ENCODE measurements at regions not wholly inside any gene's neighbourhood (a gene's known extent, or its start where the extent isn't known, plus 50 kb on each side); places are given as distances from the start of the nearest gene placed in this dataset.

GRCh38 chr7:54153462-54153861, 388.7 kb upstream of the VSTM2A start:
- no peak overlapping the region for H3K4me3 ChIP-seq
- in situ Hi-C loops (cut with MboI) = no loop called here
- no peaks in the 10 kb centered on the region for H4K20me1 ChIP-seq (ENCODE audit: insufficient read depth)
- H3K27me3 ChIP-seq (replicated peaks; ENCODE audit: insufficient read depth) = no peaks in the 10 kb centered on the region
- H3K4me2 ChIP-seq (ENCODE audit: unreplicated experiment) = no peak overlapping the region
- no peaks in the 10 kb centered on the region for H3K79me2 ChIP-seq (ENCODE audit: insufficient read depth)
- no peaks in the 10 kb centered on the region for H3K36me3 ChIP-seq (ENCODE audit: low read depth)
- no peaks in the 10 kb centered on the region for H3K9me3 ChIP-seq (ENCODE audit: low read depth)
- no peak overlapping the region for H3K9ac ChIP-seq
- H2AFZ ChIP-seq = no peak overlapping the region
- 0 to 4% methylated on average over 2 of the region's 2 CpGs for WGBS, 2 experiments (ENCODE audit: low coverage in 1 of 2, low lambda C conversion rate in 2 of 2, missing lambda C conversion rate in 2 of 2)
- TF ChIP-seq EZH2 (IDR thresholded peaks at IDR 0.05; ENCODE audit: insufficient read depth, poor library complexity, severe bottlenecking) = no peak
- H3K4me1 ChIP-seq (ENCODE audit: insufficient read depth) = no peaks in the 10 kb centered on the region
- no peaks in the 10 kb centered on the region for H3F3A ChIP-seq (ENCODE audit: insufficient read depth)
- no peak overlapping the region for H3K27ac ChIP-seq
- DNase-seq = no peak
- H3K9me2 ChIP-seq (ENCODE audit: insufficient read depth) = no peaks in the 10 kb centered on the region

GRCh38 chr7:54159088-54159487, 383.1 kb upstream of the VSTM2A start:
- TF ChIP-seq EZH2 (IDR thresholded peaks at IDR 0.05; ENCODE audit: insufficient read depth, poor library complexity, severe bottlenecking) = no peak
- TF ChIP-seq EZH2phosphoT487 (IDR thresholded peaks at IDR 0.05; ENCODE audit: insufficient read depth, low read depth) = no peak
- DNase-seq = no peak
- Histone ChIP-seq H3K9ac (no peak overlapping the region), H3F3A (ENCODE audit: insufficient read depth) (no peaks in the 10 kb centered on the region), H3K4me3 (no peak overlapping the region), H3K27me3 (replicated peaks; ENCODE audit: insufficient read depth) (no peaks in the 10 kb centered on the region), H3K4me2 (ENCODE audit: unreplicated experiment) (no peak overlapping the region), H3K9me3 (ENCODE audit: low read depth) (no peaks in the 10 kb centered on the region), H3K36me3 (ENCODE audit: low read depth) (no peaks in the 10 kb centered on the region), H3K79me2 (ENCODE audit: insufficient read depth) (no peaks in the 10 kb centered on the region), H2AFZ (no peak overlapping the region), H4K20me1 (ENCODE audit: insufficient read depth) (no peaks in the 10 kb centered on the region), H3K27ac (no peak overlapping the region), H3K4me1 (ENCODE audit: insufficient read depth) (no peaks in the 10 kb centered on the region), H3K9me2 (ENCODE audit: insufficient read depth) (no peaks in the 10 kb centered on the region)
- in situ Hi-C loops (cut with MboI) = no loop called here
- 0 to 3% methylated on average over 2 of the region's 2 CpGs for WGBS, 2 experiments (ENCODE audit: low coverage in 1 of 2, low lambda C conversion rate in 2 of 2, missing lambda C conversion rate in 2 of 2)

GRCh38 chr7:54161621-54162020, 380.6 kb upstream of the VSTM2A start:
- no peaks in the 10 kb centered on the region for H3K79me2 ChIP-seq (ENCODE audit: insufficient read depth)
- H3K9me3 ChIP-seq (ENCODE audit: low read depth) = no peaks in the 10 kb centered on the region
- DNase-seq = no peak
- no peaks in the 10 kb centered on the region for H3F3A ChIP-seq (ENCODE audit: insufficient read depth)
- TF ChIP-seq EZH2 (IDR thresholded peaks at IDR 0.05; ENCODE audit: insufficient read depth, poor library complexity, severe bottlenecking) (no peak), EZH2phosphoT487 (IDR thresholded peaks at IDR 0.05; ENCODE audit: insufficient read depth, low read depth) (no peak)
- no peak overlapping the region for H2AFZ ChIP-seq
- no peak overlapping the region for H3K4me3 ChIP-seq
- in situ Hi-C loops (cut with MboI) = no loop called here
- WGBS, 2 experiments (ENCODE audit: low coverage in 1 of 2, low lambda C conversion rate in 2 of 2, missing lambda C conversion rate in 2 of 2) = 21 to 30% methylated on average over 4 of the region's 4 CpGs
- H3K4me1 ChIP-seq (ENCODE audit: insufficient read depth) = no peaks in the 10 kb centered on the region
- no peaks in the 10 kb centered on the region for H3K27me3 ChIP-seq (replicated peaks; ENCODE audit: insufficient read depth)
- no peaks in the 10 kb centered on the region for H4K20me1 ChIP-seq (ENCODE audit: insufficient read depth)
- no peaks in the 10 kb centered on the region for H3K36me3 ChIP-seq (ENCODE audit: low read depth)
- H3K9me2 ChIP-seq (ENCODE audit: insufficient read depth) = no peaks in the 10 kb centered on the region
- H3K27ac ChIP-seq = no peak overlapping the region
- no peak overlapping the region for H3K9ac ChIP-seq
- H3K4me2 ChIP-seq (ENCODE audit: unreplicated experiment) = no peak overlapping the region

GRCh38 chr7:54166419-54166818, 375.8 kb upstream of the VSTM2A start:
- no peak for TF ChIP-seq EZH2 (IDR thresholded peaks at IDR 0.05; ENCODE audit: insufficient read depth, poor library complexity, severe bottlenecking)
- no peak for TF ChIP-seq EZH2phosphoT487 (IDR thresholded peaks at IDR 0.05; ENCODE audit: insufficient read depth, low read depth)

More at GRCh38 chr7:54166419-54166818, 375.8 kb upstream of the VSTM2A start:
- H2AFZ ChIP-seq = no peak overlapping the region
- no peak for DNase-seq
- no peak overlapping the region for H3K4me3 ChIP-seq
- no peaks in the 10 kb centered on the region for H3K4me1 ChIP-seq (ENCODE audit: insufficient read depth)
- H4K20me1 ChIP-seq (ENCODE audit: insufficient read depth) = no peaks in the 10 kb centered on the region
- H3K4me2 ChIP-seq (ENCODE audit: unreplicated experiment) = no peak overlapping the region
- peaks cover 4% of the 10 kb centered on the region for H3K9me3 ChIP-seq (ENCODE audit: low read depth)
- H3K79me2 ChIP-seq (ENCODE audit: insufficient read depth) = no peaks in the 10 kb centered on the region
- no peaks in the 10 kb centered on the region for H3K36me3 ChIP-seq (ENCODE audit: low read depth)
- no peaks in the 10 kb centered on the region for H3K9me2 ChIP-seq (ENCODE audit: insufficient read depth)
- WGBS, 2 experiments (ENCODE audit: low coverage in 1 of 2, low lambda C conversion rate in 2 of 2, missing lambda C conversion rate in 2 of 2) = 19 to 20% methylated on average over 4 of the region's 4 CpGs
- no peaks in the 10 kb centered on the region for H3K27me3 ChIP-seq (replicated peaks; ENCODE audit: insufficient read depth)
- no peaks in the 10 kb centered on the region for H3F3A ChIP-seq (ENCODE audit: insufficient read depth)
- in situ Hi-C loops (cut with MboI) = no loop called here
- H3K9ac ChIP-seq = no peak overlapping the region
- H3K27ac ChIP-seq = no peak overlapping the region
